Activated naive CD4-positive, alpha-beta T cell treated with anti-CD3 and anti-CD28 coated beads, Interleukin-2, amount 50 U/mL, for 16 hours (primary cell): ENCODE measurements at regions not wholly inside any gene's neighbourhood (a gene's known extent, or its start where the extent isn't known, plus 50 kb on each side); places are given as distances from the start of the nearest gene placed in this dataset.

Experiments used
- DNase-seq: peaks from one replicate; pipeline ENCODE4 v3.0.0-alpha.2; 2020

DNA sequence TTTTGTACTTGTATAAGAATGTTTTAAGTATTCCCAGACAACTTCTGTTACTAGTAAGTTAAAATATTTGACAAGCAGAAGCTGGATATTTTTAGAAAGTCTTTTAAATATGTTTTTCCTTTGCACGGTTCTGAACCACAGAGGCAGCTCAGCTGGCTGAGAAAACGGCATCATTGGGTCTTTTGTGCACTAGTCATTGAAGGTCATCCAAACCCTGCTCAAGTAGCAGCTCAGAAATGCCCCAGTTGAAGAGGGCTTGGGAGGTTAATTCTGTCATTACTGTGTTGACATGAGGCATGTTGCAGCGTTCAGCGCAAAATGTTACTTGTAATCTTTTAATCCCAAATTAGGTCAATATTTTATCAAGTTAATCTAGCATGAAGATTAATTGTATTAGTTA is 383.7 kb upstream of the FAM241A start:
- DNase-seq, result no peak

GRCh38 chr4:111770514-111770913 is 374.7 kb upstream of the FAM241A start:
- no peak for DNase-seq

DNA sequence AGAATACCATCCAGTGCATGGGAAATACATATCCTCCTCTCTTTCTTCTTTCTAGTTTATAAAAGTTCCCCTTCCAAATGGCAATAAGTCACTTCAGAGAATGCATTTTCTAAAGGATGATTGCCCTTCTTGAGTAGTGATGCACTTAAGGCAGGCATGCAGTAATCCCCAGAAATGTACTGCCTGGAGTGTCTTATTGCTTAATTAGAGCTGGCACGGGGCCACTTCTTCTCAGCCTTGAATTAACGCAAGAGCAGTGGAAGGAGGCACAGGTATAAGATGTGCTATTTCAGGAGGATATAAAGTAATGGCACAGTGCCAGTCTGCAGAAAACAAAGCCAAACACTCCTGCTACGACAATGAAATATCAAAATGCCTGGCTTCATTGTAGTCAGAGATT is 371.4 kb upstream of the FAM241A start:
- no peak for DNase-seq

DNA sequence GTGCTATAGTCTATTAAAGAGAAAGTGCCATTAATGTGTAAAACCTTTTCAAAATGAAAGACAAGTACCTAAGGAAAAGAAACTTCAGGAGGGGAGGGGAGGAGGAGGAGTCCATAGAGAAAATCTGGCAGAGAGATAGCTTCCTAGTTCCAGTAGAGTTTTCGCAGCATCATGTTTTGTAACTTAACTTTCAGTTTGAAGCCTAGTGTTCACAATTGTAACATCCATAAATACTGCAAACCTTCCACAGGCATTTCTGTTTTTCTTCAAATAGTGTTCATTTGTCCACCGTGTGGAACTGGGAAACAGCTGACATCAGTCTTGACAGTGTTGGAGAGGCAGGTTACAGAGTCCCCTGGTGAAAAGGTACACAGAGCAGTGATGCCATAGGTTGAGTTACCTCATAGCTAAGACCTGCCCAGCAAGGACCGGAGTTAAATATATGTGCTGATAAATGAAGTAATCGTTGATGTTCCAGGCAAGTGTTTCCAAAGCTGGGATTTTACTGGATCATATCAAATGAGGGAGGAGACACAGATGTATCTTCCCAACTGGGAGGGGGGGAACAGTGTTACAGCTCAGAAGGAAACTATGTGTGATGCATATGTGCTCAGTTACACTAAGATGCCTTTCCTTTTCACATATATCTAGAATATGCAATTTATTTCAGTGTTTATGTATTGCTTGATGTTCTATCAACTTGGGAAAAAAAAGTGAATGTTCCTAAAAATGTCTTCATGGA is 369.5 kb upstream of the FAM241A start:
- no peak for DNase-seq

GRCh38 chr4:111776561-111776960 is 368.7 kb upstream of the FAM241A start:
- no peak for DNase-seq

- no peak for DNase-seq
Measured at GRCh38 chr4:111778543-111778942, 366.7 kb upstream of the FAM241A start.

DNA sequence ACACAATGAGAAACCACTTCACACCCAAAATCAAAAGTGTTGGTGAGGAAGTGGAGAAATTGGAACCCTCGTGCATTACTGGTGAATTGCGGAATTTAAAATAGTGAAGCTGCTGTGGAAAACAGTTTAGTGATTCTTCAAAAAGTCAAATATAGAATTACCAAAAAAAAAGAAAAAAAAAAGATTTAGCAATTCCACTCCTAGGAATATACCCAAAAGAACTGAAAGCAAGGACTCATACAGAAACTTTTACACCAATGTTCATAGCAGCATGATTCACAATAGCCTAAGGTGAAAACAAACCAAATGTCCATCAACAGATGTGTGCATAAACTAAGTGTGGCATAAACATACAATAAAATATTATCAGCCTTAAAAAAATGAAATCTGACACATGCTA is 364.3 kb upstream of the FAM241A start:
- no peak for DNase-seq

DNA sequence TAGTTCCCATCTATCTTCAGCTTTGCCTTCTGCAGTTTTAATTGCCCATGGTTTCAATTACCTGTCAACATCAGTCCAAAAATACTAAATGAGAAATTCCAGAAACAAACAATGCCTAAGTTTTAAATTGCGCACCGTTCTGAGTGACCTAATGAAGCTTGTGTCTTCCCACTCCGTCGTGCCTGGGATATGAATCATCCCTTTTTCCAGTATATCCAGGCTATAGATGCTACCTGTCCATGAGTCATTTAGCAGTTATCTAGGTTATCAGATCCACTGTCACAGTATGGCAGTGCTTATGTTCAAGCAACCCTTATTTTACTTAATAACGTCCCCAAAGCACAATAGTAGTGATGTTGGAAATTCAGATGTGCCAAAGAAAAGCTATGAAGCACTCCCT is 363.6 kb upstream of the FAM241A start:
- DNase-seq, result no peak

GRCh38 chr4:111788099-111788498 is 357.2 kb upstream of the FAM241A start:
- DNase-seq, result no peak

DNA sequence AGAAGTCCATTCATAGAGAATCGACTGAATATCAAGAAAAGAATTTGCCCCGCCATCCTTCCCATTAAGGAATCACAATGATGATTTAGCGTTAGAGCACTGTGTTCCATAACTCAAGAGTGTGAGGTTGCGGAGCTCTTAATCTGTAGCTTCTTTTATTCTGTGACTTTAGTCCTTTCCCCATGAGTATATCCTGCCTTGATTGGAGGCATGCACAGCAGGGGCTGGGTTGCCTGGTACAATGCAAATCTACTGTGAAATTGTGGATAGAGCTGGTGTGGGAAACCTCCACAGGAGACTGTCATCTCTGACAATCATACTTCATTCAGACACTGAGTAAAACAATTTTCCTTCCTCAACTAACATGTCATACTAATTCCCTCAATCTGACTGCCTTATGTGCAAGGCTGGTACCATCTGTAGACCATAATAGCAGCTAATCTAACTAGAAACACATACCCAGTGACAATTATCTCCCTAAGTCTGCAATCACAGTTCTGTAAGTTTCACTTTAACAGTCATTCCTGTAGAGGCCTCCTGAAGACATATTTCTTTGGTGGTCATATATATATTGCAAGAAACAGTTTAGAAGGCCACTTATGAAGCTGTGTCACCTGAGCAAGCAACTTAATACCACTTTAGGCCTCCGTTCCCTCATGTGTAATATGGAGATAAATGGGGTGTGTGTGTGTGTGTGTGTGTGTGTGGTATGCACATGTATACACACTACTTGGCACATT is 355.2 kb upstream of the FAM241A start:
- no peak for DNase-seq

GRCh38 chr4:111792632-111793031 is 352.6 kb upstream of the FAM241A start:
- DNase-seq, result no peak

- no peak for DNase-seq
Measured at GRCh38 chr4:111793433-111794091, 351.7 kb upstream of the FAM241A start.

DNA sequence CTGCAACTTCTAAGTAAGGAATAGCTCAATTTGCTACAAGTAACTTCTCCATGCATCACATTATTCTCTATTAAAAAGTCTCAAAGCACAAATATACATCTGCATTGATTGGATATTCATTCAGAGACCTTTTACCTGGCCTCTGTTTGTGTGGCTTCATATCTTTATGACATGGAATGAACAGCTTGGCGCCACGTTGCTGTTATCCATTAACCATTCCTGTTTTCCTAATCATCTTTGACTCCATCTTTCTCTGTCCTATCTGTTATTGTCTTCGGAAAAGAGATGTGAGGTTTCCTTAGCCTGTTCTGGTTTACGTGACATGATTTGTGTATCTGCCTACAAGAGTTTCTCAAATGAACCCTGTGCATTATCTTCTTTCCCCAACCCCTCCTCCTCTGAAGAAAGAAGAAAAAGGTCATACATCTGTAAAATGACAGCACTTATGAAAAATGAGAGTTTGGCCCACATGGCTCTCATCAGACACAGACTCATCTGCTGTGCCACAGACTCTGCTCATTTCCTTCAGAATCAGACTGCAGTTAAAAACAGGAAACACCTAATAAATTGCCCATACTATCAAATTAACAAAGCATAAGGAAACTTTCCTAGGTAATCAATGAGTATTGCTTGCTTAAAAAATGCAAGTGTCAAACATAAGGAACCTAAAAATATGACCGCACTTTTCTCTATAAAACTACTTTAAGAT is 347.6 kb upstream of the FAM241A start:
- DNase-seq, result no peak

- DNase-seq, result no peak
Measured at GRCh38 chr4:111798840-111799239, 346.4 kb upstream of the FAM241A start.

GRCh38 chr4:111800551-111800950 is 344.7 kb upstream of the FAM241A start:
- DNase-seq, result no peak

- DNase-seq, result no peak
Measured at GRCh38 chr4:111802191-111802590, 343.1 kb upstream of the FAM241A start.

- DNase-seq, result no peak
Measured at GRCh38 chr4:111806331-111806730, 338.9 kb upstream of the FAM241A start.

DNA sequence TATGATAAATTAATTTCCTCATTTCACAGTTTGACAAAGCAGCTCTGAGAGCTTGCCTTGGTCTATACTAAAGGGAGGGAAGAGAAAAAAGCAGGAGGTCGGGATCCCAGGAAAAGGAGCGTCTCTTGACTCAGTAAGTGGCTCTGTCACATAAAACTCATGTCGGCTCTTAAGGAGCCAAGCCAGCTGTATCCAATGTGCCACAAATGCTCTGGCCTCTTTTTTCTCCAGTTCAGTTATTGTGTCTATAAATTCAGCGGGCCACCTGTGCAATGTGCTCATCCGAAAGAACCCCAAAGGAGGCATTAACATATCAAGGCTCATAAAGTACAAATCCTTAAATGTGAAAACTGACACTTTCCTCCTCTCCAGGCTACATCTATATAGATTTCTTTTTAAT is 337.7 kb upstream of the FAM241A start:
- DNase-seq, result no peak

- no peak for DNase-seq
Measured at GRCh38 chr4:111808174-111808573, 337.1 kb upstream of the FAM241A start.

DNA sequence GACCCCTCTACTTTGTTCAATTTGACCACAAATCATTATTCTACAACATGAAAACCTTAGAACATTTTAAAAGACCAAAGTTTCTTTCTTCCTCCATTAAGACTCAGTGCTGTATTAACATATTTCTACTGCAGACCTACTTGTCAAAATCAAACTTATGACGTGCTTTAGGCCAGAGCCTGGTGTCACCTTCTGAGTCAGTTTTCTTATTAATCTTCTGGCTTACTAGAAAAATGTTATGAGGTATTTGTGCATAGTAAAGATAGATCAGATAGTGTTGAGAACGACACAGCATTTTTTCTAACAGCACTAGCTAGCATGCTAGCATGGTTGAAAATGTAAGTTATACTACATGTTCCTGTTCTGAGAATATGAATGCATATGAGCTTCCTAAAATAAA is 333.6 kb upstream of the FAM241A start:
- no peak for DNase-seq

GRCh38 chr4:111812114-111812513 is 333.1 kb upstream of the FAM241A start:
- no peak for DNase-seq

- no peak for DNase-seq
Measured at GRCh38 chr4:111812760-111813159, 332.5 kb upstream of the FAM241A start.

- no peak for DNase-seq
Measured at GRCh38 chr4:111813555-111814140, 331.6 kb upstream of the FAM241A start.
